ENCODE measurements at regions not wholly inside any gene's neighbourhood (a gene's known extent, or its start where the extent isn't known, plus 50 kb on each side); places are given as distances from the start of the nearest gene placed in this dataset.

GRCh38 chr17:77635176-77635575 lies 323.3 kb upstream of the TNRC6C start:
- TF ChIP-seq POLR2A (IDR thresholded peaks at IDR 0.05): no peak
- TF ChIP-seq CTCF (IDR thresholded peaks at IDR 0.05): no peak
